ENCODE measurements at regions not wholly inside any gene's neighbourhood (a gene's known extent, or its start where the extent isn't known, plus 50 kb on each side); places are given as distances from the start of the nearest gene placed in this dataset.

DNA sequence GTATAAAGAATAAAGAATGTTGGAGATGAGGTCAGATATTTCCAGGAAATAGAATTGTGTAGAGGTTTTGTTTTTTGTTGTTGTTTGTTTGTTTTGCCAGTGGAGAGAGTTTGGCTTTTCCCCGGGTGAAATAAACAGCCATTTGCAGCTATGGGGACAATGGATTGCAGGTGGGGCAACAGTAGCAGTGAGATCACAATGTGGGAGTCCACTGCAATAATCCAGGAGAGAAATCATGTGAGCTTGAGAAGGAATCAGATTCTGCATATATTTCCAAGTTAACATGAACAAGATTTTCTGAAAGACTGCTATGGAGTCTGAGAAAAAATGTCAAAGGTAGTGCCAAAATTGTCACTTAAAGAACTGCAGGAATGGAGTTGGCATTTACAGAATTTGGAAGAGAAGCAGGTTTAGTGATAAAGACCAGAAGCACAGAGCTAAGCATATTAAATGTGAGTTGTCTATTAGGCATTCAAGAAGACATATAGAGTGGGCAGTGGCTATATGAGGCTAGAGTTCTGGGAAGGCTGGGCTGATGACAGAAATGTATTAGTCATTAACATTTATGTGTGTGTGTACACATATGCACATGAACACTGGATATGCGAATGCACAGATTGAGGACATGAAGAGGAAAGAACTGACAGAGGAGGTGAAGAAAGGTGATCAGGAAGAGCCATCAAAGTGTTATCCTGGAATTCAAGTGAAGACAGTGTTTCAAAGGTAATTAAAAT lies 729.6 kb upstream of the PTBP2 start:
- no peak for DNase-seq (ENCODE audit: low read depth in 2 of 2)

DNA sequence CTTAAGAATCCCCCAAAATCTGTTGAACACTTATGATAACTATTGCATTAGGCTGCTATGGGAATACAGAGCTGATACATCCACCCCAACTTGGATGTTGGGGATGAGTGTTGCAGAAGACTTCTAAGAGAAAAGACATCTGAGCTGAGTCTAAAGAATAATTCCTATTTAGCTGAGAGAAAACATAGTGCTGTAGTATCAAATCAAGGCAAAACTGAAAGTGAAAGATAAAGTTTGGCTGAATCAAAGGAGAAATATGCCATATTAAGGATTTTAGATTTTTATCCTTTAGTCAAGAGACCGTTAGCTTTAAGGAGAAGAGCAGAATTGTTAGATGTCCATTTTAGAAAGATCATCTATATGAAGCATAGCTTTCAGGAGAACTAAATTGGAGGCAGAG lies 726.9 kb upstream of the PTBP2 start:
- DNase-seq (ENCODE audit: low read depth in 2 of 2), result no peak

DNA sequence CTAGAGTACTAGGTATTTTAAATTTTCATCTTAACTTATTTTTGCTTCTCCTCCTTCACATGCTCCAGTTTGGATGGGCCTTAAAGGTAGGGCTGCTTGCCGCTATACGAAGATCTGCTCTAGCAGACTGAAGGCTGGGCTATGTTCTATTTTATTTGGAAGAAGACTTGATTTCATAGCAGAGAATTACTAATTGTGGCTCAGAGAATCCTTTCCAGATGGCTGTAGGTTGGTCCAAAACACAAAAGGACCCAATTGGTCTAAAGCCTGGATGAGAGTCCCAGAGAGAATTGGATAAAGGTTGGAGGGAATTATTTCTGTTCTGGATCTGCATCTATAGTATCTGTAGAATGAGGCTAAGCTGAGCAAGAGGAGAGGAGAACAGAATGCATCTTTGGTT lies 719.4 kb upstream of the PTBP2 start:
- no peak for DNase-seq (ENCODE audit: low read depth in 2 of 2)

DNA sequence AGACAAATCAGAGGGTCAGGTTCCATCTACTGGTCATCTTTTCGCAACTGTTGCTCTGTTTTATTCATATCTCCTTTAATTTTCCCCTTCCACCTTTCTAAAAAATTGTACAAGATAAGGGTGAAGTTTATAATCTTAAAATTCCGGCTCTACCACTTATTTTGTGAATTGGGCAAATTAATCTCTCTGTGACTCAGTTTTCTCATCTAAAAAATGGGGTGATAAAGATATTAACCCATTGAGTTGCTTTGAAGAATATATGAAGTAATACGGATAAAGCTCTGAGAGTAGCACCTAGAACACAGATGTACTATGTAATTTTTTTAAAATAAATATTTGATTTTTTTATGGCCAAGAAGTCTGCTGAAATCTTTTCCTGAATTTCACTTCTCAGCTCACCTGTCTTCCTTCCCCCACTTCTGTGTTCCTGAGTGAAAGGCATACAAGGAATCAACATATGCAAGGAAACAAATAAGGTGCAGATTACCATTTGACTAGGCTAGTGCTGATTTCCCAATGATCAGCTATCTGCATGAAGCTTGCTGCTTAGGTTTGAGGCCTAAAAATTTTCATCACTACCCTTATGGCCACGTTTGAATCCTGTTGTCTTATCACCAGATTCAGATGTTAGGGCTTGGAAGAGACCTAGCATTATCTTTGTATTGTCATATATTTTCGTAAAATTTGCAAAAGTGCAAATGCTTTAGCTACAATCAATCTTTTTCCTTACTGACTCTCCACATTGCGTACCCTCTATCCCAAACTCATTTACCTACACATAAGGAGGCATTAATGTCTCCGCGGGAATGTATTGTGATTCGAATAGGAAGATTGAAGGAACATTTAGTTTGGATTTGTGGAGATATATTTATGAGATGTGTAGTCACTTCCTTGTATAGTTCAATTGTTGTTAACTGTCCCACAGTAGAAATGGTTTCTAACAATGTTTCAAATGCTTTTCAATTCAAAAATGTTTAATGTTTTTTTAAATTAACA lies 718.3 kb upstream of the PTBP2 start:
- no peak for DNase-seq (ENCODE audit: low read depth in 2 of 2)

DNA sequence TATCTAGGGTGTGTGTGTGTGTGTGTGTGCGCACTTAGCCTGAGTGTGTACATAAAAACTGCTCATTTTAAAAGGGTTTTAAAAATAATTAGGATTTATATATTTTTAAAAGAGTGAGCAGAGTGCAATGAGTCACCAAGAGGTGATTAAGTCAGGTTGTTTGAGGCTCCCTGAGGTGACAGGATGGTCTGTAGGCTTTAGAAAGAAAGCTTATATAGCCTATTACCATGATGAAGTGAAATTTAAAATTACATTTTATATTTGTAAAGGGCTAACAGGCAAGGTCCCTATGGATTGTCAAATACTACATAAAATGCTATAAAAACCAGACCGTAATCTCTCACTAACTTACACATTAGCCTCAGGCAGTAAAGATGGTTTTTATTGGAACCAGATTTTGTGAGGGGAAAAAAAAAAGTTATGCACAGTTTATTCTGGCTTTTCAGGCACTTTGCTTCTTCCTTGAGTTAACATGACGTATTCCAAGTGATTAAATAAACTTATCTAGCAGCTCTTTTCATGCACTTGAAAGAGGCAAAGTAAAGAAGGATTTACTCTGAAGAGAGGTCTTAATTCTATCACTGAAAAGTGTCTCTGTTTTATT lies 711.7 kb upstream of the PTBP2 start:
- DNase-seq (ENCODE audit: low read depth in 2 of 2), result no peak

DNA sequence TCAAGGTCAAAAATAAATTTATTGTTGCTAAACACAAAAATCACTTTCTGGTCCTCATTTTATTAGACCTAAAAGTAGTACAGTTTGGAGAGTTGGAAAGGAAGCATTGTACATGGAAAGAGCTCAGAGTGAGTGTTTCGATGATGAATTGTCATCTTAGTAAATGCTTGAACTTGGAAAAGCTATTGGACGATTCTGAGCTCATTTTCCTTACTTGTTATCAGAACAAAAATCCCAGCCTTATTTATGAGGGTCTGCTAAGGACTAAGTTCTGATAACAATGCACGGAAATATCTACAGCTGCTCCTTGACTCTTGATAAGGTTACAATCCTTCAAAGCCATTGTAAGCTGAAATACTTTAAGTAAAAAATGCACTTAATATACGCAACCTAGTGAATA lies 710.0 kb upstream of the PTBP2 start:
- DNase-seq (ENCODE audit: low read depth in 2 of 2), result no peak

DNA sequence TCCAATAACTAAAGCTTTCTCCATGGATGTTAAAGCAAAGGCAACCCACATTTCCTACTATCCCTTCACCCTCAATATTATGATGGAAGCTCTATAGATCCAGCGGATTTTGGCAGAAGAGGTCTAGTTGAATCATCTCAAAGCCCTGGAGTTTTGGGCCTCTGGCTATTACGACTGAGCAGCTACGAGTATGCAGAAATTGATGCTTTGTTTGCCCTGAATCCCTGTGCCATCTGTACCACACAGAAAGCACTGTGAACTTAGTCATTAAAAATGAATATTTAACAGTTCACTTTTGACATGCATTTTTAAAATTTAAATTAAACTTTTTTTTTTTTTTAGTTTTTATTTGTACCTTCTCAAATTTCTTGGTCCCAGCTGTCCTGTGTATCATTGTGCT lies 705.4 kb upstream of the PTBP2 start:
- DNase-seq (ENCODE audit: low read depth in 2 of 2), result no peak

DNA sequence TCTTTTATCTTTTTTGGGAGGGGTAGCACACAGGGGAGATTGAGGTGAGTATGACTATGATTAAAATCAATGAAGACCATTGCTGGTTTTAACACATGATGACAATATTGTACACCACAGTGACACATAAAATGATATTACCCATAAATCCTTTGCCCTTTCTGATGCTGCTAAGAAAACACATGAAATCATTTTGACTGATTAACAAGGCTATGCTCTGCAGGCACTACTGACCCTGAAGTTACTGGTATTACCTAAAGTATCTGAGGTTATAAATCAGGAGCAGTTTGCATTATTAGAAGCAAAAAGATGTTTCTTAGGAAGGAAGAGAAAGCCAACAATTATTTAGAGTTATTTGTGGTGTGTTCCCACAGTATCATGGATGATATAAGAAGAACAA lies 701.2 kb upstream of the PTBP2 start:
- no peak for DNase-seq (ENCODE audit: low read depth in 2 of 2)

DNA sequence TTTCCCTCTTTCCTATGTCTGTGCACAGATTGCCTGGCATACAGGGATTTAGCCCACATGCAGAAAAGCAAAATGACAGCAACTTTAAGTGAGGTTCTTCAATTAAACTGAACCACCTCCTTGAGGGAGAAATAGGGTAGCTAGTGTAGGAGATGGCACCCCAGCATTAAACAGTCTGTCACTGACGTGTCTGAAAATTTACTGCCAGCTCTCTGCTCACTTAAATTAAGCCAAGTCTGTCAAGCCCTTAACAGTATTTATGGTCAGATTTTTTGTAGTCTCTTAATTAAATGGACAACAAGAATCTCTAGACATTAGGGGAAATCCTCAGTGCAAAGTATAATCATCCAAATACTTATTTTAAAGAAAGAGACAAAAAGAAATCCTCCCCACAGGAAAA lies 696.5 kb upstream of the PTBP2 start:
- no peak for DNase-seq (ENCODE audit: low read depth in 2 of 2)

DNA sequence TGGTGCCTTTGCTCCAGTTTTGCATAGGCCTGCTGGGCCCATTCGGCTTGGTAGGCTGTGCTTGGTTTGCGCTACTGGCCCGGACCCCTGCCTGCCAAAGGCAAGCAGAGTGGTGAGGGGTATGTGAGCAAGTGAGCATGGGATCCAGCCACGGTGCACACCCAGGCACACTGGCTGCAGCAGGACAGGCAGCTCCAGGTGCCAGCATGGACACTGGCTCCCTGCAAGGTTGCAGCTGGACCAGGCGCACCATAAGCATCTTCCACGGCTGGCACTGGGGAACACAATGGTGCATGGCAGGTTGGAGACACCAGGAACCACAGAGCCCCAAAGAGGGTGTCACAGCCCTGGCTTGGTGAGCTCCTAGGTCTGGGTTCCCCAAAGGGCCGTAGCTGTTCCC lies 693.5 kb upstream of the PTBP2 start:
- no peak for DNase-seq (ENCODE audit: low read depth in 2 of 2)

DNA sequence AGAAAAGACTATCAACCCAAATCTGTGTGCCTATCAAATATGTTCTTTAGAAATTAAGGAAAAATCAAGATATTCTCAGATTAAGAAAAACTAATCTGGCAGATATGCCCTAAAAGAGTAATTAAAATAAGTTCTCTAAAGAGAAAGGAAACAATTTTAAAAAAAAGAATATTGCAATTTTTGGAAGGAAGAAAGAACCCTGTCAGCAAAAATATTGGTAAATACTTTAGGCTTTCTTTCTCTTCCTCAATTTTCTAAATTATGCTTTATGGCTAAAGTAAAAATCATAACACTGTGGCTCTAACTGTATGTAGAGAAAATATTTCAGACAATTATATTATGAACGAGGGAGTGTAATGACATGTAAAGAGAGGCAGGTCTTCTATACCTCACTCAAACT lies 691.3 kb upstream of the PTBP2 start:
- no peak for DNase-seq (ENCODE audit: low read depth in 2 of 2)

DNA sequence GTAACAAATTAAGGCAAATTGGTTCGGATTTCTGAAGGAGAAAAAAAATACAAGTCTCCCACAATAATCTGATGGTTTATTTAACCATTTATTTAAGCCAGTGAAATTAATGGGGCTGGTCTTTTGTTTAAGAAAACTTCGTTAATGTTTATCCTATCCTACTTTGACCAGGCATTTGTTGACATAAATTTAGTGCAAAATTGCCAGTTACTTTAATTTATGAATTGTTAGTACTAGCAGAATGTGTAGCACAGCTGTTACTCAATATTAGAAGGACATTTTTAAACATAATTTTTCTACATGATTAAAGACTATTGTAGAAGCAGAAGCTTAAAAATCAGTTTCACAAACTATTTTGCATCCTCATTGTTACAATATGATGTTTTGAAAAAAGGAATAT lies 687.6 kb upstream of the PTBP2 start:
- DNase-seq (ENCODE audit: low read depth in 2 of 2), result no peak

DNA sequence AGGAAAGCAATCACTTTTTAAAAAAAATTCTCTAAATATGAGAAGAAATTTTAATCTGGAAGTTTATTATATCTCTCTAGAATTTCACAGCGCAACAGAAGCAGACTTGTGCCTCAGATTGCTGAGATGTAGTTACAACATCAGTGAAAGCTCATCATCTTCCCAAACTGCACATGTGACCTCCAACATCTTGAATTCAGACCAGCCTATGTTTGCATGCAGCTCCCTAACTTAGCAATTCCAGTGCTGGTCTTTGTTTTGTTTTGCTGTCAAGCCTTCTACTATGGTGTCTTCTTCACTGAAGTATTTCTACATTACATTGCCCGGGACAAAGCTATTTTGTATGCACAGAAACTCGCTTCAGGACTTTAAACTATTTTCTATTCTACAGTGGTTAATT lies 684.8 kb upstream of the PTBP2 start:
- no peak for DNase-seq (ENCODE audit: low read depth in 2 of 2)

DNA sequence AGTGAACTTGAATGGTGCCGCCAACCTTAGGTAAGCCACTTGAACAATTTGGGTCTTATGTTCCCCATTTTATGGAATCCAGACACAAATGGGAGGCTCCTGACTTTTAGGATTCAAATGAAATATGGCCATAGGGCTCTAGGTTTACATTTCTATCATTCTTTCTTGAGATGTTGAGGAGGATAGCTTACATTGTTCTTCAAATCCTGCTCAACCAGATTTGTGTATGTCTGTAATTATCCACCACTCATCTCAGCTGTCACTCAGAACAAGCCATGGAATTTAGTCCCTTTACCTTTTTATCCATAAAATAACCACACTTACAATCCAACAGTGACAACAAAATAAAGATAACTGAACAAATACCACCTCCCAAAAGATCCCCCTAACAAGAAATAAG lies 682.9 kb upstream of the PTBP2 start:
- no peak for DNase-seq (ENCODE audit: low read depth in 2 of 2)

DNA sequence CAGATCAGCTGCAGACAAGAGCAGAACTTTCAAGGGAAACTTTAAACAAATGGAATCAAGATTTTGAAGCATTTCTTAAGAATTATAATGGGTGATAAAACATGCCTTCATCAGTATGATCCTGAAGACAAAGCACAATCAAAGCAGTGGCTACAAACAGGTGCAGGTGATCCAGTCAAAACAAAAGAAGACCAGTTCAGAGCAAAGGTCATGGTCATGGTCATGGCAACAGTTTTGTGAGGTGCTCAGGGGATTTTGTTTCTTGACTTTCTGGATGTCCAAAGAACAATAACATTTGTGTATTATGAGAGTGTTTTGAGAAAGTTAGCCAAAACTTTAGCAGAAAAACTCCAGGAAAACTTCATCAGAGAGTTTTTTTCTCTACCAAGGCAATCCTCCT lies 681.7 kb upstream of the PTBP2 start:
- DNase-seq (ENCODE audit: low read depth in 2 of 2), result no peak

DNA sequence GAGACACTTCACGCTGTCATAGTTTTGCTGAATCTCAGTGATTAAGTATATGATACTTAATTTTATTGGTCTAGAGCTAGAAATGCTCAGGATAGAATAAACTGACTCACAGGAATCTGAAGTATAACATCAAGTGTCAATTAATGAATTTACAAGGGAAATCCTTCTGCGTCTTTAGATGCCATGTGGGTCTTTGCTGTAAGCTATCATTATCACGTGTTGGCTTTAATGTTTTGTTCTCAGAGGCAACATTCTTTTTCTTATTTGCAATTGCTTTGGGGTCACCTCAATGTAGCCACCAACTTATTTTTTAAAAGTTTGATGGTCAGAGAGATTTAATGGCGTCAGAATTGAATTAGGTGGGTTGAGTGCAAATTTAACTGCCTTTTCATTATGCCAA lies 680.1 kb upstream of the PTBP2 start:
- no peak for DNase-seq (ENCODE audit: low read depth in 2 of 2)

DNA sequence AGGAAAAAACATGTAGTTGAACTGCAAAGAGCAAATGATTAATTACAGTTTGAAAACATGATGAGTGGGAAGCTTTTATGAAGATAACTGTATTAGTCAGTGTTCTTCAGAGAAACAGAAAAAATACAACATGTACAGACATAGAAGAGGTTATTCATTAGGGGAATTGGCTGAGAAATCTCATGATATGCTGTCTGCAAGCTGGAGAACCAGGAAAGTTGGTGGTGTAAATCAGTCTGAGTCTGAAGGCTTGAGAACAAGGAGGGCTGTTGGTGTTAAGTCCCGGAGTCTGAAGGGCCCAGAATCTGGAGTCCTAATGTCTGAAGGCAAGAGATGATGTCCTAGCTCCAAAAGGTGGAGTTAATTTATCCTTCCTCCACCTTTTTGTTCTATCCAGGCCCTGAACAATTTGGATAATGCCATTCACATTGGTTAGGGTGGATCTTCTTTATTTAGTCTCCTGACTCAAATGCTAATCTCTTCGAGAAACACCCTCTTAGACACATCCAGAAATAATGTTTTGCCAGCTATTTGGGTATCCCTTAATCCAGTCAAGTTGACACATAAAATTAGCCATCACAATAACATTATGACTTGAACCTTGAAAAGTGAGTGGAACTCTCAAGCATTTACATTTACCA lies 672.9 kb upstream of the PTBP2 start:
- DNase-seq (ENCODE audit: low read depth in 2 of 2), result no peak

DNA sequence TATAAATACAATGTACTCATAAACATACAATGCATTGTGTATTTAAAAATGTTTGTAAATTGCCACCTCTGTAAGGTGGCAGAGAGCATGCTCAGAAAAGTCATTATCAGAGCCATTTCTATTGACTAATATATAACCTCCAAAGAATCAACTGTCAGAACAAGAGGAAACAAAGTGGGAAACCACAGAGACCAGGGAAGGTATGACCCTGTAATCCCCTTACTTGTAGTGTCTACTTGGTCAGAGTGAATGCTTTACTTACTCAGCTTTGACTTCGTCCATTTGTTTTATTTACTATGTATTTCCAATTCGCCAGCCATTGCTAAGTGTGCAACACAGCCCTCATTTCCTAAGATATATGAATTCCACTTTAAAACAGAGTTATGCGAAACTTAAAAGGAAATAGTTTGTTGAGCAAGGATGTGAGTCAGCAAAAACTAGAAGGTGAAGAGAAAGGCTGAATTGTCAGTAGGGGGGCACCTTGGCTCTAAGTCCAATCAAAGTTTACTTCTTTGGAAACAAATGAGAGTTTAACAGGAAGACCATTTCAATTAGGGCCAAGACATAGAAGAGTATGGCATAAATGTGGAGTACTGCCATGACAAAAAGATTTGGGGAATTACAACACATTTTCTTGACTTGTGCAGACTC lies 671.7 kb upstream of the PTBP2 start:
- DNase-seq (ENCODE audit: low read depth in 2 of 2), result no peak

DNA sequence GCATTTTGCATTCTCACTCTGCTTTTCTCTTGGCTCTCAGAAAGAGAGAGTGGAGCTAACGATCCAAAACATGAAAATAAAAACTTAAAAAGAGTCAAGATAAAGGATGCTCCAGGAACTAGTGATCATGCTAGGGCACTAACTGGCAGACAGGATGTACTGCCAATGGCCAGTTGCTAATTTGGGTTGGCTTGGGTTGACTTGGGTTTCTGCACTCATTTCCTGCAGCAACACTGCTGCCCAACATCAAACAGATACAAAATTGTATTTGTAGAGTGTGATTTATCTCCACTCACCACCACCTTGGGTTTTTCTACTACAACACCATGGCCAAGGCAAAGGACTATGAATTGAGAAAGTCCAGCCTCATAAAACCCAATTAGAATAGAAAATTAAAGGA lies 662.3 kb upstream of the PTBP2 start:
- DNase-seq (ENCODE audit: low read depth in 2 of 2), result no peak

DNA sequence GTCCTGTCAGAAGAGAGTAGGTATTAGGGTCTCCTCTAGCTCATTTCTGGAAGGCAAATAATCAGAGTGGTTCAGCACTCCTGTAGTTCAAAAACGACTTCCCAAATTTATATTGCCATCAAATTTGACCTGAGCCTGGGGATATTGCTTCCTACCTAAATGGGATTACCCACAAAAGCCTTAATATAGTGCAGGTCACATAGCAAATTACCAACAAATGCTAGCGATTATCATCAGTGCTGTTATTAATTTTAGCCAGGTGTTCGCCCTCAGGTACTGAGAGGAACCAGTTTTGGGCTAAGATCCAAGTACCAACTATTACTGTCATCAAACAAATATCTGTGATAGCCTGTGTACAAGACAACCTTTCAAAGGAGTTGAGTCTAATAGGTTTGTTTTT lies 661.8 kb upstream of the PTBP2 start:
- no peak for DNase-seq (ENCODE audit: low read depth in 2 of 2)

DNA sequence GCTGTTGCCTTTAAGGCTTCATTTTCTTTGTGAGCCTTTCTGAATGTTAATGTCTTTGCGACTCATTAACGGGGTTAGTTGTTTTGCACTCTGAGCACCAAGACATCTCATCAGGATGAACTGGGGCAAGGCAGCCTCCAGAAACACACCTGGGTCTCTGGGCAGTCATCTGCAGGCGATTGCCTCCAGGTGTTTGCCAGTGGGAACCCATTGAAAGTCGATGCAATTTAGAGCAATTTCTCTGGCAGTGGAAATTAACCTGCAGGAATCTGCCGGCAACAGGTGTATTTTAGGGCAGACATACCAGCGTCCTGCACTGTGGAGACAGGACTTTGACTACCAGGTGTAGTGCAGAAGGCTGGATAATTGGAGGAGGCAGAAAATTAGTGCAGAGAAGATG lies 661.0 kb upstream of the PTBP2 start:
- no peak for DNase-seq (ENCODE audit: low read depth in 2 of 2)

DNA sequence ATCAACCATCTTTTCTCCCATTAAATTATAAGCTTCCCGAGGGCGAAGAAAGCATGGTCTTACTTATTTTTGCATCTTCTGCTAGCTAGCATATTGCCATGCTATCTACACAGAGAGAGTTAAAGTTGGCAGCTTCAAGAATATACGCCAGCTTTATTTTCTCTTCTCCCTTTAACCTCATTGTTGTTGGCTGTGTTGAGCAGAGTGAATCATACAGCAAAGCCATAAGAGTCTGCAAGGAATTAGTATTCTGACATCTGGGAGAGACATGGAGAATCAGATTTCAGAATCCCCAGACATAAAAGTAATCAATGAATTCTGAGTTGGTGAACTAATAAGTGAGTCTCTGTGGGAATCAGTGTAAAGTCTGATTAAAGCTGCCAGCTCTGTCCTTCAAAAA lies 649.6 kb upstream of the PTBP2 start:
- DNase-seq (ENCODE audit: low read depth in 2 of 2), result peak; percentile 6 to 9

All from fibroblast of skin of left biceps (primary cell).